Liver (tissue), 3 donors: ENCODE measurements at regions not wholly inside any gene's neighbourhood (a gene's known extent, or its start where the extent isn't known, plus 50 kb on each side); places are given as distances from the start of the nearest gene placed in this dataset.

Experiments used
- CTCF ChIP-seq: fragments of 150-350 bp; IDR thresholded peaks from 2 replicates; pipeline ENCODE4 v1.5.1; 2017; ENCODE audit warnings: improper control_type of control experiment, low read depth, low read length; ENCODE audit not compliant: missing input control
- JUND ChIP-seq, 2 donors: IDR thresholded peaks; 2 replicates each; pipeline ENCODE4 v1.6.1; 2016; ENCODE audit warnings: antibody characterized with exemption in 2 of 2
- MAX ChIP-seq: IDR thresholded peaks from 2 replicates; pipeline ENCODE4 v1.6.1; 2016; ENCODE audit warnings: antibody characterized with exemption
- RAD21 ChIP-seq, 2 donors: IDR thresholded peaks; 2 replicates each; pipeline ENCODE4 v1.6.1; 2016; ENCODE audit warnings: antibody characterized with exemption in 2 of 2, mild to moderate bottlenecking in 2 of 2
- YY1 ChIP-seq: IDR thresholded peaks from 2 replicates; pipeline ENCODE4 v1.6.1; 2016; ENCODE audit warnings: antibody characterized with exemption, mild to moderate bottlenecking
- donor health status: healthy.
- donor health status: healthy.

GRCh38 chr10:123294109-123294508 is 139.9 kb downstream of the BUB3 start:
- TF ChIP-seq MAX (no peak), CTCF (no peak), RAD21 (IDR thresholded peaks at IDR 0.05) (no peak), YY1 (no peak), JUND (IDR thresholded peaks at IDR 0.05) (no peak)
